T-helper 2 cell treated with Interferon-gamma antibody and Interleukin-4, amounts not matched to agents 100 ng/mL and 5 ng/mL, for 36 hours (primary cell): ENCODE measurements at regions not wholly inside any gene's neighbourhood (a gene's known extent, or its start where the extent isn't known, plus 50 kb on each side); places are given as distances from the start of the nearest gene placed in this dataset.
"Not testable (repeated sequence)": the region's sequence is repeated elsewhere in the genome, so short reads cannot be mapped to it uniquely, and the experiment has no call there.

Experiments used
- intact Hi-C: fragments of 100-400 bp; cut with micrococcal nuclease; formaldehyde crosslinking; loops from one replicate; pipeline ENCODE4 v1.15.1; 2023

DNA sequence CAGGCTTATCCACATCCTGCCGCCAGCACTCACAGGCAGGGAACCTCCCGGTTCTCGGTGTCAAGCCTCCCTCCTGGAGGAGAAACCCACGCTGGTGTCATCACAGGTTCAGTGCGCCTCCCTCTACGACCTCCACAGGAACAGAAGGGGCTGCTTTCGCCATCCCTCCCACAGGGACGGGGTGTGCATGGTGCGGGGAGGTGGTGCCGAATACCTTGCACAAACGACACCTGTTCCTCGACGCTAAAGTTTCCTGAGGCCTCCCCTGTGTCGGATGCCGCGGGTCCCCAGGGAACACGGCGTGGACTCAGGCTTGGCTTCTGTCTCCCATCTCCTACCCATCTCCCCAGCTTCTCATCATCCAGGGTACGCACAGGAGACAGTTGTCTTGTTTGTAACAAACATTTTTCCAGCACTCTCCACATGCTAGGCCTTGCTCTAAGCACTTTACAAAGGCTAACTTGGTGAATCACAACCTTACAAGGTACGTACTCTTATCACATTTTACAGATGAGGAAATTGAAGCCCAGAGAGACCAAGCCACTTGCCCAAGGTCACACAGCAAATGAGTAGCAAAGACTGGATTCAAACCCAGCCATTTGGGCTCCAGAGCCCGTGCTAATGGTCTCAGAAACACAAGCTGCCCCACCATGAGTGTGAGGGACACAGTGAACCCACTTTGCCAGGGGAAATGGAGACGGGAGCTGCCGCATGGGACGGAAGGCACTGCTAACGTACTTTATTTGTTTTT, 271.6 kb downstream of the C16orf95 start:
- intact Hi-C loops, result no loop called here

DNA sequence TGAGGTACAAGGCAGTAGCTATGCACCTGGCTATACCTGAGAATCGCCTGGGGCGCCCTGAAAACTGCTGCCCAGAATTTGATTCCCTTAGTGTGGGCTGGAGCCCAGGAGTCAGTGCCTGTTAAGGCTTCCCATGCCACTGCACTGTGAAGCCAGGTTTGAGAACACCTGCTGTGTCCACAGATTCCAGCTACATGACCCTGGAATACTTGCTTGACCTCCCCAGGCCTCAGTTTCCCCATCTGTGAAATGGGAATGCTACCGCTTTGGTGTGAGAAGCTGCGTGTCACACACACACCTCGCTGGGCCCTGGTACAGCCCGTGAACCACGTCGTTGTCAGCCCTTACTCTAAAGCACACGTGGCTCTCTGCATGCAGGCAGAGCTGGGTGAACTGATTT, 271.0 kb downstream of the C16orf95 start:
- intact Hi-C loops, result no loop called here

DNA sequence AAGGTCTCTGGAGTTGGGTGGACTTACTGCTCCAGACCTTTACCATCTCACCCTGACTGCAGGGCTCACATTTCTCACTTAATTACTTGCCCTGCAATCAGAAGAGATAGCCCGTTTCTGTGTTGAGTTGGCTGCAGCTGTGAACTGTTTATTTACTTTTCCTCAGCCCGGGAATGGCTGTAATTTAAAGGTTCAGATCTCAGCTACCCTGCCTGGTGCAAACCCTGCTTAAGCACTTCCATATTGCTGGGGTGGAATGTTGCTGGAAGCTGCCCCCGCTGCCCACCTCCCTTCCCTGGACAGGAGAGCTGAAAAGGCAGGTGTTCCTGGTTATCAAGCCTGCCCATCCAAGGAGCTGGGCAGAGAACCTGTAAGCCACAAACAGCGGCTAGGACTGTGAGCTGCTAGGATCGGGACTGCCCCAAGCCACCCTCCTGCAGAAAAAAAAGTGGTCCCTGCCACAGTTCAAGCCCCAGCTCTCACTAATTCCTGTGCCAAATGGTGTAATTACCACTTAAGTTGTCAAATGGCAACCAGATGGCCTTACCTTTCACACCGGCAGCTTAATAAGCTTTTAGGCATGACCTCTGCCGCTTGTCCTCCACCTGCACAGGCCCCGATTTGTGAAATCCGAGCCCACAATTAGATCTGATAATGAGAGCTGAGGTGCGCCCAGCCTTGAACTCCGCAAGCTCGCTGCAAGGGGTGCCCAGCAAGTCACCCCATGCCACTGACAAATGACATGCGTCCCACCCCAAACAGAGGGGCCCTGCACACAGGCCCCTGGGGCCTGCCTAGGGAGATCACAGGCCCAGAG, 269.8 kb downstream of the C16orf95 start:
- intact Hi-C loops, result no loop called here

DNA sequence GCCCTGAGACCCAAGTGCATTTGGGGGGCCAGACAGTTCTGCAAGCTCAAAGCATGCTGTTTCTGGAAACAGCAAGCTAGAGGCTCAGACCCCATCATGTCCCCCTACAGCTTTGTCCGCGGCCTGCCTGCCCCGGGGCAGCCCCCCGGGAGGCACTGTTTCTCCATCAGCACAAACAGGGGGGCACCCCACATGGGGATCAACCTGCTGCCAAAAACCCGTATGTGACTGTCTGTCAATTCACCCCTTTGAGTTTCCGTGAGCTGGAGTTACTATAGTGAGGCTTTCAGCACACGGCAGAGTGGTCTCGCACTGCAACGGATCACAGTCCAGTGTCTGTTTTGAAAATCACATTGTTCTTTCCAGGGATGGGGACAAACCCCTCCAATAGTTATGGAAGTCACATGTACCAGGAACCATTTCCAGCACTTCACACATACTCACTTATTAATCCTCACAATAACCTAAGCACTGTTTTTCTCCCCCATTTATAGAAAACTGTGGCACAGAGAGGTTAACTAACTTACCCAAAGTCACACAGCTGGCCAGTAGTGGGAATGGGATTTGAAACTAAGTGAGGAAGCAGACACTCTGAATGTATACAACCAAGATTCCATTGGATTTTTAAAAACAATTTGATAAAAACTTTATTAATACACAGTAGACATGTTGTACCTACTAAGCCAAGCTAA, 269.0 kb downstream of the C16orf95 start:
- intact Hi-C loops, result no loop called here

DNA sequence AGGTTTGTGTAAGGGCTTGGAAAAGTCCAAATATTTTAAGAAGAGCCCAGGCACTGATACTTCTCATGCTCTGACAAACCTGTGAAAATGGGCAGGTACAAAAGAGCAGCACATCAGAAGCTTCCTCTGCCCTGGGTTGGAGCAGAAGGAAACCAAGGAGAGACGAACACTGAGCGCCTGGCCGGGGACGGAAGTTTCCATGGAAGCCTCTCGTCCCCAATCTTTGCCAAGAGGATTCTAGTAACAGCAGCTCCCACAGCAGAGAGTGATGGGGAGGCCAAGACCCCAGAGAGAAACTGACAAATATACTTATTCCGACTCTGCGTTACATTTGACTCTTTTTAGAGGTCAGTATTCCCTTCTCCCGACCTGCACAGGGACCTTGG, 268.5 kb downstream of the C16orf95 start:
- intact Hi-C loops, result no loop called here

DNA sequence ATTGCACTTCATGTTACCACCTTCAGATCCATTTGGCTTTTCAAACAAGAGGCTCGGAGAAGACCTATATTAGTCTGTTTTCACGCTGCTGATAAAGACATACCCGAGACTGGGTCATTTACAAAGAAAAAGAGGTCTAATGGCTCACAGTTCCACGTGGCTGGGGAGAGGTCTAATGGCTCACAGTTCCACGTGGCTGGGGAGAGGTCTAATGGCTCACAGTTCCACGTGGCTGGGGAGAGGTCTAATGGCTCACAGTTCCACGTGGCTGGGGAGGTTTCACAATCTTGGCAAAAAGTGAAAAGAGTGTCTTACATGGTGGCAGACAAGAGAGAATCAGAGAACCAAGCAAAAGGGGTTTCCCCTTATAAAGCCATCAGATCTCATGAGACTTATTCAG, 268.0 kb downstream of the C16orf95 start:
- intact Hi-C loops, result not testable (repeated sequence)

DNA sequence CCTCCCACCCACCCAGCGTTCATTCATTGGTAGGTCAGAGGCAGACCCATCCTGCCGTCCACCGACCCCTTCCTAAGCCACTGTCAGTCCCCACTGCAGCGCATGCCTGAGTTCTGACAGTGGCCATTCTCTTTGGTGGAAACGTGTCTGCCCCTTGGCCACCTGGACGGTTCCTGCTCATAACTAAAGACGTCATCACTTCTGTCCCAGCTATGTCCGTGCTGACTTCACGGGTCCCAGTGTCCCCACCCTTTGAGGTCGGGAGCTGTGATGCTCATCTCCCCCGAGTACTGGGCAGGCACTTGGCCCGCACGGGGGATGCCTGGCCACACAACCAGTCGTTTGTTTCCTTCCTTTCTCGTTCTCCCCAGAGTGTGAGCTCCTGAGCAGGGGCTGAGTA, 267.1 kb downstream of the C16orf95 start:
- intact Hi-C loops, result no loop called here

DNA sequence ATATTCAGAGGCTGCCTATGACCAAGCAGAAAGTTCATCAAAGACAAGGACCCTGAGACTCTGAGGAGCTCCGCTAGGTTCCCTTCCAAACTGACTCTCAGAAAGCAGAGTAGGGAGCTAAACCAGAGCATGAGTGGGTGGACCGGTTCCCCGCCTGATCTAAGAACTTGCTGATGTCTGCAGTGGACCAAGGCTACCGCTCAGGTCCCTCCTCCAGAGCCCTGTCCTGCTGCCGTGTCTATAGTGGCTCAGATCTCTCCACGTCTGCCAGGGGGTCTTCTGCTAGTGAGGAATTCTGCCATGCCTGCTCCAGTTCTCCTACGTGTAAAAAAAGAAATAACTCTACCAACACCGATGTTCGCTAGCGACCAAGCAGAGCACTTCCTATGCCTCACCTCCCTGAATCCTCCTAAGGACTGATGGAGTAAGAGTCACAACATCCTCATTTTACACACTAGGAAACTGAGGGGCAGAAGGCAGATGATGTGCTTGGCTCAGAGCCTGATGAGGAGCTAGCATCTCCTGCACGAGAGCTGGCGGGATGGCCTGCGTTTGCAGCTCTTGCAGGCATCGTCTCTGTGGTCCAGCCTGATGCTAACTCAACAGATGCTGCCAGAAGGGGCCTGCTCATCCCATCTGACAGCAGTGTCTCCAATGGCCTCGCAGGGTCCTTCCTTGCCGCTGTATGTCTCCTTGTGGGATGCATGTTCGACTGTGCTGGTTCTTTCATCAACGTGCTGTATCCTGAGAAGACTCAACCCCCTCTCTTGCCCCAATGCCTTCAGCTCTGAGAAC, 265.5 kb downstream of the C16orf95 start:
- intact Hi-C loops, result no loop called here

DNA sequence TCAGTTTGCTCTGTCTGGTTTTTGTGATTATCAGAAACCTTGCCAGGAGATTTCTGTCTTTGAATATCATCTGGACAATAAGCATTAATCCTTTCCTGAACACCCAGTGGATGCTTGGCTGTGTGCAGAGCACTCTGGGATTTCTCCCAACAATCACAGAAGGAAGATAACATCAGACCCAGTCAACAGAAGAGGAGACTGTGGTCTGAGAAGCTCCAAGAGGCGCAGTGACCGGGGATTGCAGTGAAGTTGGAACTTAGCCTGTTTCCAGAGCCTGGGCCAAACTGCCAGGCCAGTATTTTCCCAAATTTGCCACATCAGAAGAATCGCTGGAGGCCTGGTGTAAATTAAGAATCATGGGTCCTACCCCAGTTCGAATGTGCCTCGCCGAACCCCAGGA, 264.7 kb downstream of the C16orf95 start:
- intact Hi-C loops, result no loop called here

DNA sequence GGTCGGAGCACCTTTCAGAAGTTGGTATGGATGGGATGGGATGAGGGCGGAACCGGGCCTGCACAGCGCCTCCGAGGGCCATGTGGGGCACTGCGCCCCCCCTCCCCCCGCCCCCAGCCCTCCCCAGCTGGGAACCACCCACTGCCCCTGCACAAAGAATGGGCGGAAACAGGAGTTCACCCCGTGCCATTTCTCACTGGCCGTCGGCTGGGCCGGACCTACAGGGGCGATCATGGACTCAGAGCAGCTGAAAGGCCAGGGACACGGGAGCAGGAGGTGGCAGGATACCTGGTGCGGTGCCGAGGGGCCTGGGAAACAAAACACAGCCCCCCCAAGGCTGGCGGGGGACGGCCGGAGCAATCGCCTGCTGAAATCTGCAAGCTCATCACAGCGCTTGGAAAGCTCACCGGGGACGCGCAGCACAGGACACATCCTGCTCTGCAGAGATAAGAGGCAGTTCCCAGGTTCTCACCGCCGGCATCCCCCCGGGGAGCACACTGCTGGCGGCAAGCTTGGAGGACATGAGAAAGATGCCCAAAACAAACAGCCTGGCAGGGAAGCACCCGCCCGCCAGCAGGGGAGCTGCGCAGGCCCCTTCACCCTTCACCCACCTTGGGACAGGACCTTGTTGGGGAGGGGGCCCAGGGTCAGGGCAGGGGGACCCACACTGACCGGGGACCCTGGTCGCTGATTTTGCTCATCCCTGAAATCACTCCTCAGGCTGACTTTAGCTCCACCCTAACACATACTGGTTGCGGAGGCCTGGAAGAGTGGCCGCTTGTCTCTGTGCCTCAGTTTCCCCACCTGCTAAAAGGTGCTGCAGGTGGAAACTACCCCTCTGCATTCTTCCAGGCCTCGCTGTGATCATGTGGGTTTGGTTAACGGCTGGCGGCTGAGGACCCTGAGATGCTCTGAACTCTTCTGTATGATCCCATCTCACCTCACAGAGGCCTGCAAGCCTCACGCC, 263.9 kb downstream of the C16orf95 start:
- intact Hi-C loops, result no loop called here

DNA sequence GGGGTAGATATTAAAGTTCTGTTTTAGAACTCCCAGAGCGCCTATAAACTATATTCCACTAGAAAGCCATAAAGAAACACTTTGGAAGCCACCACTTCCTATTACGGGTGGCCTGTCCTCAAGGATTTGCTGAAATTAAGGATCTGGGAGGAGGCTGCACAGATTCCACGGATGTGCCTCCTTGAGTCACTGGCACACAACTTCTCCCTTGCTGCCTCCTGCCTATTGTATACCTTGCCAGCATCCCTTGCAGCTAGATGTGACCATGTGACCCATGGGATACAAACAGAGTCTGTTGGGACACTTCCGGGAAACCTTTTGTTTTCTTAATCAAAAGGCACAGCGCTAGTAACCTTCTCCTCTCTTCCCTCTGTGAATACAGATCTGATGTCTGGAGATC, 263.0 kb downstream of the C16orf95 start:
- intact Hi-C loops, result no loop called here

DNA sequence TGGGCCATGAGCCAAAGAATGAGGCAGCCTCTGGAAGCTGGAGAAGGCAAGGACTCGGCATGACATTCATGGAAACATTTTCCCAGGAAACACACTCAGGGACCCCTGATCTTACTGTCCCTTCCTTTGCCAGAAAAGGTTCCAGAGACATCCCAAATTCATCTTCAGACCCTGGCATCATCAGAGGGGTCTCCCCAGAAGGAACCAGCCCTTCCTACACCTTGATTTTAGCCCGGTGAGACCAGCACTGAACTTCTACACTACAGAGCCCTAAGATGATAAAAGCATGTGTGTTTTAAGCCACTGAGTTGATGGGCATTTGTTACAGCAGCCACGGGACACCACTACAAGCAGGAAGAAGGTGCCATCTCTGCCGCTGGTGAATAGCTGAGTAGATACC, 262.3 kb downstream of the C16orf95 start:
- intact Hi-C loops, result no loop called here

DNA sequence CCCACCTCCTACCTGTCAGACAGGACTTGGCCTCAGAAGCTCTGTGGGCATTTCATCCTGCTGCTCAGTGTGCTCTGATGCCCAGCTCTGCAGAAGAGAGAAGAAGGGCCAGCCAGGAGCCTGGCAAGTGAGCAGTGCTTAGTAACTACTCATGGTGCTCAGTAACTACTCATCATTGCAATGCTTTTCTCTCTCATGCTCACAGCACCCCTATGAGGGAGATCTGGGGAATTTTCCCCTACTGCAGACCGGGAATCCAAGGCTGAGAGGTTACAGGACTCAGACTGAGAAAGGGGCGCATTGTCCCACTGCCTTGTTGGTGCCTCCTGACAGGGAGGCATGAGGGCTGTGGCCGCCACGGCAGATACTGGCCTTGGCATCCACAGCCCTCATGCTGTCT, 261.1 kb downstream of the C16orf95 start:
- intact Hi-C loops, result no loop called here

DNA sequence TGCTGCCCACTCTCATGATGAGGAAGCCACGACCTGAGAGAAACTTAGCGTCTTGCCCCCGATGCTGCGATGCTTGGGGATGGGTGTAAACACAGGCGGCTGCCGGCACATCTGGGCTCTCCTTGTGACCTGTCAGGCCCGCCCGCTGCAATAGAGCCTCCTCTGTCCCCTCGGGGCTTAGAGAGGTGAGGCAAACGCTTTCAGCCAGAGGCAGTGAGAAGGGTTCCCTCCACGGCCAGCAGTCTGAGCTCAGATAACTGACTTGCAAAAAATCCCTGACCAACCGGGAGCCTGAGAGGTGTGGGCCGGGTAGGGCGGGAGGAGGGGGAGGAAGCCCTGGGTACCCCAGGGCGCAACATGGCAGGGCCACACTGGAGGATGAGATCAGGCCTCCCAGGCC, 260.6 kb downstream of the C16orf95 start:
- intact Hi-C loops, result no loop called here

DNA sequence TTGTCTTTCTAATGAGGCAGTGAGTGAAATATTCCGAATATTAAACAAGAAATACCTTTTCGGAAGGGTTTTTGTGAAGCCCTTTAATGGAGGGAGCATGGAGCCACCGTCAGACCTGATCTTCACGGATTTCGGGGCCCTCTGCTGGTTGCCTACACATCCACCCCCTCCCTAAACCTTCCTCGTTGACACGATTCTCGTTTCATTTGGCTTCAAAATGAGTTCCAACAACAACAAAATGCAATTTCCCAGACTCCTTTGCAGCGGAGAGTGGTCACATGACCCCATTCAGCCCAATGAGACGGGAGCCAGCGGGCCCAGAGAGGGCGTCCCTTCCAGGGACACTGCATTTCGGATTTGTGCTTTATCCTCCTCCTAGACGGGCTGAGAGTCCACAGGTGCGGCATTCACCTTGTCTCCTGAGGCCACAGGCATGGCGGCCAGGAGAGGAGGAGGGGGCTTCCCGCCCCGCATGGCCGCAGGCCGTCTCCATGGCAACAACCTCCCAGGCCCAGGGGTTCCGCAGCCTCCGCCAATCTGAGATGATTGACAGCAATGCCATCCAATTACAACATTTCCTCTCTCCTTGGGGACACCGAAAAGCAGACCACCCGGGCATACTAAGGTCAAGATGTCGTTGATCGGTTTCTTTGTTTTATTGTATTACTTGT, 259.8 kb downstream of the C16orf95 start:
- intact Hi-C loops, result no loop called here

DNA sequence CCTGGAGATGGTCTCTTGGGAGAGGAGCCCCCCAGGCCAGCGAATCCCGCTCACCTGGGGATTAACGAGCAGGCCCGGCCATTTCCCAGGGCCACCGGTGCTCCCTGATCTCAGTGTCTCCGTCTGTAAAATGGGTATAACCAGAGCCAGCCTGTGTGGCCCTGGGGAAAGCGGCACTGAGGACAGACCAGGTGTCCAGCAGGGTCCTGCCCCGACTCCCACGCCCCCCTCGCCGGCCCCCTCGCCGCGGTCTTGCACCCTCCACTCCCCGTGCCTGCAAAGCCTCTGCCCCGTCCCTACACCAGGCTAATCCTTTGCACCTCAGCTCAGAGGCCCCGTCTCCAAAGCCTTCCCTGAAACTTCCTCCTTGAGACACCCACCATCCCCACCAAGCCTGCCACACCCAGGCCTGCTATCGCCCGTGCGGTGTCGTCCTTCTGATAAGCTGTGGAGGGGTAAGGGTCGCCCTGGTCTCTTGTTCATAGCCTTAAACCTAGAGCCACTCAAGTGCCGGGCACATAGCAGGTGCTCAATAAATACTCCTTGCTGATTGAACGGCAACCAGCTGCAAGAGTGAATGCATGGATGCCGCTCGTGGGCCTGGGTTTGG, 259.1 kb downstream of the C16orf95 start:
- intact Hi-C loops, result no loop called here

DNA sequence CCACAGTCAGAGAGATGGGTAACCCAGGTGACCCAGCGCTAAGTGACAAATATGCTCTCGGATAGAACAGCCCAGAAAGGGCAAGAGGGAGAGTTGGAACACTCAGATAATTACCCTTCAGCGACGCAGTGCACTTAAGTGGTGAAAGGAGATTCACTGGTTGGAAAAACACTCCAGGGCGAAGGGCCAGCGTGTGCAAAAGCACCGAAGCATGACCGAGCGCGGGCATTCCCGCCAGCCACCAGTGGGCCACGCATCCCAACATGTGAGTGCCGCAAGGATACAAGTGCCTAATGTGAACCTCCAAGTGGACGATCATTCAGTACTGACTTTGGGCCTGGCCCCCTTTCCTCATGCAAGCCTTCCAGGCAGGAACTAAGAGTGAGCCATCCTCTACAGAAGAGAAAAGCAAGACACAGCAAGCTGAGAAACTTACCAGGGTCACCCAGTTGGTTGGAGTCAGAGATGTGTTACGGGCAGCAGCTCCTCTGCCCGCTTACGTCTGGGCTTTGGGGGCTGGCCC, 258.4 kb downstream of the C16orf95 start:
- intact Hi-C loops, result no loop called here

DNA sequence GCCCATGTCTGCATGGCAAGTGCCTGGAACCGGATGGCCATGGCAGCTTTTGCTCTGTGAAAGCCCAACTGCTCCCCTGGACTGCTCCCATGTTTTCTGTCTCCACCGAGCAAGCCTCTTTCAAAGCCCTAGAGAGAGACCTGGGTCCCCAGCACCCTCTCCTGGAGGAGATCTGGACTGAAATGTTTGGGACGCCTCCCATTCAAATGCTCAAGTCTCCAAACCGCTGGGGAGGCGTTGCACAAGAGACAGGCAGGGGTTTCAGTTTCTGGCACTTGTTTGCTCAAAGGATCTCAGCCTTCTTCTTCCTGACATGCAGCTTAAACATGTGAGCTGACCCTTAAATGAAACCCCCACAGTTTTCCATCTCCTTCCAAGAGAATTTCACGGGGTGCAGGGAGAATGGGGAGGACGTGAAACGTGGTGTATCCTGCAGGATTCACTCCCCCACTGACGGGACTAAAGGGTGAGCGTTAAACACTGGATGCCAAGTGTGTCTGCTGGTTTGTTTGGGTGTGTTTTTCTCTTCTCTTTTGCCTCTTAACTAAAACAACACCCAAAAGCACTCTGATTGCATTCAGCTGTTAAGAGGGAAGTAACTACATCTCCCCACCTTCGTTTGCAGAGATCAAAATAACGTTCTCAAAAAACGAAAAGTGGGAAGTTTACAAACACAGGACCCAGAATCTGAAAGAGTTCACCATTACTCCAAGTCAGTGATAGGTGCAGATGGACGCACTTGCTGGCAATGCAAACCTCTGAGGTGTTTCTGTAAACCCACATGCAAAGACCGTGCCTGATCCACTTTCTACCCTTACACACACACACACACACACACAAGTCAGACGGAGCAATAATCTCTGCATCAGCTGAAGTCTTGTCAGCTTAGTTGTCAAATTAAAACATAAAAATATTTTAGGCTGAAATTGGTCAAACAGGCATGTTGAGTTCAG, 256.9 kb downstream of the C16orf95 start:
- intact Hi-C loops, result no loop called here
